A549 (cell line): ENCODE measurements at regions not wholly inside any gene's neighbourhood (a gene's known extent, or its start where the extent isn't known, plus 50 kb on each side); places are given as distances from the start of the nearest gene placed in this dataset.
A peak's percentile ranks its signal among the peaks of the same experiment; 100 is the strongest.

Experiments used
- ATAC-seq, 2 experiments: fragments of 200-7000 bp in 1 of 2; fragments of >200 bp in 1 of 2; cut with Nextera tagmentation in 1 of 2; cut with Tn5 transposase in 1 of 2; 3 replicates each; pipeline versions ENCODE4 v1.8.0 to v1.9.1; 2018 to 2020; ENCODE audit warnings: mild to moderate bottlenecking in 1 of 2, moderate library complexity in 1 of 2
- CTCF ChIA-PET: fragments of 300-600 bp; sonication (Branson Sonifier 250); formaldehyde crosslinking; extraction: SDS; loops from one replicate; lab custom pipeline; 2021; ENCODE audit warnings: antibody characterized with exemption, inconsistent platforms; lab: Yijun Ruan, JAX
- POLR2A ChIA-PET: fragments of 350-600 bp; formaldehyde crosslinking; extraction: SDS; loops from one replicate; lab custom pipeline; 2021; ENCODE audit warnings: antibody characterized with exemption, inconsistent platforms; lab: Yijun Ruan, JAX
- DNase-seq, 2 experiments: peaks; one replicate each; pipeline versions ENCODE4 v3.0.0 to v3.0.0-alpha.2; 2011 to 2016; ENCODE audit warnings: low read depth in 1 of 2, low spot score in 1 of 2
- FAIRE-seq: peaks from 2 replicates; lab custom pipeline; 2011; peaks lifted over from hg19 to GRCh38; lab: Jason Lieb, UNC
- H3K27ac ChIP-seq, 2 experiments: fragments of >200 bp; sonication (Bioruptor Twin); formaldehyde crosslinking; 3 replicates each; pipeline ENCODE4 v1.5.1; 2016 to 2017
- H3K4me1 ChIP-seq: fragments of >200 bp; sonication (Bioruptor Twin); formaldehyde crosslinking; 3 replicates; pipeline ENCODE4 v1.6.1; 2016
- H3K4me2 ChIP-seq: fragments of >200 bp; sonication (Bioruptor Twin); formaldehyde crosslinking; 3 replicates; pipeline ENCODE4 v1.6.1; 2016
- H3K4me3 ChIP-seq: fragments of >200 bp; sonication (Bioruptor Twin); formaldehyde crosslinking; 3 replicates; pipeline ENCODE4 v1.5.1; 2016
- H3K9me3 ChIP-seq: fragments of >200 bp; sonication (Bioruptor Twin); formaldehyde crosslinking; 3 replicates; pipeline ENCODE4 v1.6.1; 2016
- BHLHE40 ChIP-seq: IDR thresholded peaks from 2 replicates; pipeline ENCODE4 v1.6.1; 2012; ENCODE audit warnings: low read depth, low read length, inconsistent platforms
- CBX2 ChIP-seq: fragments of 200-600 bp; sonication (generic); IDR thresholded peaks from 2 replicates; pipeline ENCODE4 v1.6.1; 2016; ENCODE audit warnings: low read depth, mild to moderate bottlenecking, borderline replicate concordance
- CBX8 ChIP-seq: fragments of 200-600 bp; sonication (generic); IDR thresholded peaks from 2 replicates; pipeline ENCODE4 v1.6.1; 2016
- CEBPB ChIP-seq, 2 experiments: fragments of >200 bp in 1 of 2; sonication (Bioruptor Twin) in 1 of 2; formaldehyde crosslinking in 1 of 2; IDR thresholded peaks; 2 replicates each; pipeline ENCODE4 v1.6.1; 2012 to 2016
- EP300 ChIP-seq, 2 experiments: fragments of >200 bp; sonication (Bioruptor Twin); formaldehyde crosslinking; IDR thresholded peaks; 2 replicates in 1 of 2; 3 replicates in 1 of 2; pipeline ENCODE4 v1.6.1; 2016 to 2017
- ESRRA ChIP-seq: fragments of 150-350 bp; IDR thresholded peaks from 2 replicates; pipeline ENCODE4 v1.6.1; 2014; ENCODE audit warnings: mild to moderate bottlenecking, low read length, borderline replicate concordance
- FOSL2 ChIP-seq, 2 experiments: fragments of 450-650 bp in 1 of 2; fragments of >200 bp in 1 of 2; sonication (Bioruptor Twin) in 1 of 2; formaldehyde crosslinking; IDR thresholded peaks; 2 replicates each; pipeline versions ENCODE4 v1.5.0 to v1.6.1; 2016 to 2020; ENCODE audit warnings: mild to moderate bottlenecking in 1 of 2, moderate library complexity in 1 of 2
- GATA3 ChIP-seq: IDR thresholded peaks from 2 replicates; pipeline ENCODE4 v1.6.1; 2012; ENCODE audit warnings: borderline replicate concordance
- HOXA7 ChIP-seq: fragments of 250-450 bp; sonication (Bioruptor Pico); IDR thresholded peaks from 2 replicates; pipeline ENCODE4 v1.5.0; 2020; ENCODE audit warnings: mild to moderate bottlenecking, moderate library complexity
- HOXB13 ChIP-seq: fragments of 250-450 bp; sonication (Bioruptor Pico); IDR thresholded peaks from 2 replicates; pipeline ENCODE4 v1.5.0; 2020; ENCODE audit warnings: low read depth, mild to moderate bottlenecking, moderate library complexity
- HOXB5 ChIP-seq: fragments of 250-450 bp; sonication (Bioruptor Pico); IDR thresholded peaks from 2 replicates; pipeline ENCODE4 v1.5.0; 2020; ENCODE audit warnings: mild to moderate bottlenecking, moderate library complexity
- KDM1A ChIP-seq: fragments of 200-600 bp; sonication (generic); IDR thresholded peaks from 2 replicates; pipeline ENCODE4 v1.6.1; 2016; ENCODE audit warnings: low read depth, mild to moderate bottlenecking
- MAZ ChIP-seq: fragments of 150-350 bp; IDR thresholded peaks from 2 replicates; pipeline ENCODE4 v1.6.1; 2014; ENCODE audit warnings: antibody characterized with exemption, low read depth, low read length, borderline replicate concordance
- MYC ChIP-seq: IDR thresholded peaks from 2 replicates; pipeline ENCODE4 v1.6.1; 2012; ENCODE audit warnings: mild to moderate bottlenecking, inconsistent platforms, low read length, improper control_type of control experiment, borderline replicate concordance
- PBX3 ChIP-seq: IDR thresholded peaks from 2 replicates; pipeline ENCODE4 v1.6.1; 2012
- PHF8 ChIP-seq: fragments of 200-600 bp; sonication (generic); IDR thresholded peaks from 2 replicates; pipeline ENCODE4 v1.6.1; 2016; ENCODE audit warnings: low read depth, mild to moderate bottlenecking, antibody characterized with exemption, moderate library complexity, borderline replicate concordance
- POLR2A ChIP-seq: IDR thresholded peaks from 2 replicates; pipeline ENCODE4 v1.6.1; 2012; ENCODE audit warnings: mild to moderate bottlenecking, low read length
- RARB ChIP-seq: fragments of 250-450 bp; sonication (Bioruptor Pico); IDR thresholded peaks from 2 replicates; pipeline ENCODE4 v1.8.0; 2021; ENCODE audit warnings: mild to moderate bottlenecking, moderate library complexity
- RCOR1 ChIP-seq: fragments of 150-350 bp; IDR thresholded peaks from 2 replicates; pipeline ENCODE4 v1.6.1; 2014; ENCODE audit warnings: antibody characterized with exemption, low read length, low read depth
- ZC3H11A ChIP-seq: fragments of 450-650 bp; IDR thresholded peaks from 2 replicates; pipeline ENCODE4 v1.6.1; 2014; ENCODE audit warnings: antibody characterized with exemption, mild to moderate bottlenecking
- WGBS: methylation state at CpG from one replicate; pipeline ENCODE4 v1.1.6; 2017; ENCODE audit errors: missing lambda C conversion rate; 5-methylcytosine and 5-hydroxymethylcytosine counted together
- TF ChIP-seq, protein P1 (sequence below): fragments of 150-350 bp; IDR thresholded peaks from 2 replicates; pipeline ENCODE4 v1.6.1; 2014; ENCODE audit warnings: low read depth, mild to moderate bottlenecking, low read length
- TF ChIP-seq, protein P2 (sequence below): fragments of >200 bp; sonication (Bioruptor Twin); formaldehyde crosslinking; IDR thresholded peaks from 3 replicates; pipeline ENCODE4 v1.6.1; 2016
- TF ChIP-seq, protein P3 (sequence below): IDR thresholded peaks from 2 replicates; pipeline ENCODE4 v1.6.1; 2012

GRCh38 chr11:33507967-33508366 is 192.7 kb downstream of the C11orf91 start:
- DNase-seq (peak in 1 of 2 experiments; percentile 35), FAIRE-seq (no peak), ATAC-seq (peak; percentile 8 to 36; a peak in 1 of 6 replicates)
- no peaks in the 10 kb centered on the region for H3K4me1 ChIP-seq
- H3K9me3 ChIP-seq = no peaks in the 10 kb centered on the region
- no peak overlapping the region for H3K27ac ChIP-seq
- CTCF ChIA-PET = no interaction called here
- POLR2A ChIA-PET = no interaction called here
- no peak overlapping the region for H3K4me2 ChIP-seq
- WGBS = 54% methylated on average over 3 of the region's 3 CpGs
- no peak overlapping the region for H3K4me3 ChIP-seq
- TF ChIP-seq, protein P1, sequence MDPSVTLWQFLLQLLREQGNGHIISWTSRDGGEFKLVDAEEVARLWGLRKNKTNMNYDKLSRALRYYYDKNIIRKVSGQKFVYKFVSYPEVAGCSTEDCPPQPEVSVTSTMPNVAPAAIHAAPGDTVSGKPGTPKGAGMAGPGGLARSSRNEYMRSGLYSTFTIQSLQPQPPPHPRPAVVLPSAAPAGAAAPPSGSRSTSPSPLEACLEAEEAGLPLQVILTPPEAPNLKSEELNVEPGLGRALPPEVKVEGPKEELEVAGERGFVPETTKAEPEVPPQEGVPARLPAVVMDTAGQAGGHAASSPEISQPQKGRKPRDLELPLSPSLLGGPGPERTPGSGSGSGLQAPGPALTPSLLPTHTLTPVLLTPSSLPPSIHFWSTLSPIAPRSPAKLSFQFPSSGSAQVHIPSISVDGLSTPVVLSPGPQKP = no peak
- TF ChIP-seq CEBPB (IDR thresholded peaks at IDR 0.05) = peak; percentile 78 to 94

DNA sequence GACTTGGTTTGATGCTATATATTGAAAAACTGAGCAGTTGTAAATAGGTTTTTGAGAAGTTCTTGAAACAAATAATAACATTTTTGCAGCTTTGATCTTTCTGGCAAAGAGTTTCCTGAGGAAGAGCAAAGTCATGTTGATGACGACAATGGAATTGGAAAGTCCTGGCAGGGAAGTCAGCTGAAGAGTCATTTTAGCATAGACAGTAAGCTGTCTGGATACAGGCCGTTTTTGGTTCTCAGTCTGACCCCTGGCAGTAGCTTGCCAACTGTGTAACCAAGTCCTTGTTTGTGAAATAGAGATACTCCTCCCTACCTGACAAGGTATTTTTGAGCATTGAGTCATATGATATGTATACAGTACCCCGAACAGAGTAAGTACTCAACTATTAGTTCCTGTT is 193.3 kb downstream of the C11orf91 start:
- TF ChIP-seq CBX8 (no peak), CBX2 (no peak), HOXB13 (no peak), PBX3 (no peak), MAZ (no peak), POLR2A (no peak), KDM1A (no peak), GATA3 (no peak), BHLHE40 (no peak)
- TF ChIP-seq, protein P2, sequence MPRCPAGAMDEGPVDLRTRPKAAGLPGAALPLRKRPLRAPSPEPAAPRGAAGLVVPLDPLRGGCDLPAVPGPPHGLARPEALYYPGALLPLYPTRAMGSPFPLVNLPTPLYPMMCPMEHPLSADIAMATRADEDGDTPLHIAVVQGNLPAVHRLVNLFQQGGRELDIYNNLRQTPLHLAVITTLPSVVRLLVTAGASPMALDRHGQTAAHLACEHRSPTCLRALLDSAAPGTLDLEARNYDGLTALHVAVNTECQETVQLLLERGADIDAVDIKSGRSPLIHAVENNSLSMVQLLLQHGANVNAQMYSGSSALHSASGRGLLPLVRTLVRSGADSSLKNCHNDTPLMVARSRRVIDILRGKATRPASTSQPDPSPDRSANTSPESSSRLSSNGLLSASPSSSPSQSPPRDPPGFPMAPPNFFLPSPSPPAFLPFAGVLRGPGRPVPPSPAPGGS = no peak
- TF ChIP-seq, all 56 proteins: peak for 0
- DNase-seq (no peak), FAIRE-seq (no peak), ATAC-seq (no peak)
- H3K9me3 ChIP-seq = no peaks in the 10 kb centered on the region
- no peaks in the 10 kb centered on the region for H3K4me1 ChIP-seq
- H3K4me2 ChIP-seq = no peak overlapping the region
- POLR2A ChIA-PET = no interaction called here
- CTCF ChIA-PET = no interaction called here
- no peak overlapping the region for H3K4me3 ChIP-seq
- H3K27ac ChIP-seq = no peak overlapping the region
- WGBS = 61% methylated on average over 3 of the region's 3 CpGs

DNA sequence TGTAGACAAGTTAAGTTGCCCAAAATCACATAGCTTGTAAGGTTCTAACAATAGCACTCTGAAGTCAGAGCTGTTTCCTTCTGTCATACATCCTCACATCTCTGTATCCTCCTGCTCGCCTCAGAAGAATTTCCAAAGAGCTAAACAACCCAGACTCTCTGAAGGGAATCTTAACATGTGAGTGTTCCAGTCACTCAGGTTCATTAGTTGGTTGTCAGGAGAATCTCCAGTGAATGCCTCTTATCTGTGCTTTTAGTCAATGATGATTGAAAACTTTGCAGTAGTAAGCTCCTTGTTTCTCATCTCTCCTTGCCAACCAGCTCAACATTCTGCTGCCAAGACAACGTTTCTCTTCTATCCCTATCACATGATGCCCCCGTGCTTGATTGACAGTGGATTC is 195.5 kb downstream of the C11orf91 start:
- H3K9me3 ChIP-seq = no peaks in the 10 kb centered on the region
- TF ChIP-seq EP300 (IDR thresholded peaks at IDR 0.05) (no peak), HOXB5 (no peak), FOSL2 (IDR thresholded peaks at IDR 0.05) (no peak), FOSL2 (CRISPR knock-in tag; IDR thresholded peaks at IDR 0.05) (no peak), RARB (CRISPR knock-in tag) (no peak), HOXA7 (CRISPR knock-in tag) (no peak), CBX8 (no peak), MYC (no peak), HOXB13 (no peak), PHF8 (no peak), RCOR1 (no peak), KDM1A (no peak), ESRRA (no peak), ZC3H11A (no peak)
- TF ChIP-seq, protein P3, sequence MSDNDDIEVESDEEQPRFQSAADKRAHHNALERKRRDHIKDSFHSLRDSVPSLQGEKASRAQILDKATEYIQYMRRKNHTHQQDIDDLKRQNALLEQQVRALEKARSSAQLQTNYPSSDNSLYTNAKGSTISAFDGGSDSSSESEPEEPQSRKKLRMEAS = no peak
- TF ChIP-seq, protein P2 = no peak
- H3K4me1 ChIP-seq = no peaks in the 10 kb centered on the region
- FAIRE-seq (no peak), ATAC-seq (no peak), DNase-seq (no peak)
- no peak overlapping the region for H3K4me3 ChIP-seq
- 36% methylated on average over 3 of the region's 3 CpGs for WGBS
- no peak overlapping the region for H3K27ac ChIP-seq
- ChIA-PET CTCF (no interaction called here), POLR2A (no interaction called here)
- no peak overlapping the region for H3K4me2 ChIP-seq
